Loucy (cell line): ENCODE measurements at regions not wholly inside any gene's neighbourhood (a gene's known extent, or its start where the extent isn't known, plus 50 kb on each side); places are given as distances from the start of the nearest gene placed in this dataset.

Source experiments
- CTCF ChIP-seq: fragments of 200-600 bp; sonication (generic); conservative IDR thresholded peaks from 2 replicates; pipeline ENCODE4 v1.5.1; 2014; ENCODE audit warnings: mild to moderate bottlenecking, antibody characterized with exemption, low read length
- EZH2phosphoT487 ChIP-seq: fragments of 200-600 bp; IDR thresholded peaks from 2 replicates; pipeline ENCODE4 v1.6.1; 2018; ENCODE audit warnings: antibody characterized with exemption, mild to moderate bottlenecking, moderate library complexity, borderline replicate concordance

GRCh38 chrX:78455901-78456300 lies 128.5 kb upstream of the CYSLTR1 start:
- no peak for TF ChIP-seq CTCF
- TF ChIP-seq EZH2phosphoT487 = no peak
